Neural progenitor cell (in vitro differentiated cells): ENCODE measurements at regions not wholly inside any gene's neighbourhood (a gene's known extent, or its start where the extent isn't known, plus 50 kb on each side); places are given as distances from the start of the nearest gene placed in this dataset.

Experiments
- DNase-seq: peaks from one replicate; pipeline ENCODE4 v3.0.0-alpha.2; 2016; ENCODE audit warnings: low spot score
- H2AFZ ChIP-seq: fragments of 200-600 bp; sonication (generic); replicated peaks from 2 replicates; pipeline ENCODE4 v1.6.1; 2016; ENCODE audit warnings: antibody characterized with exemption
- H3F3A ChIP-seq: fragments of 200-600 bp; sonication (generic); 2 replicates; pipeline ENCODE4 v1.6.1; 2016; ENCODE audit warnings: antibody characterized with exemption, low read depth
- H3K27ac ChIP-seq: fragments of 200-600 bp; sonication (generic); 2 replicates; pipeline ENCODE4 v1.5.1; 2016; ENCODE audit warnings: mild to moderate bottlenecking
- H3K27me3 ChIP-seq: fragments of 200-600 bp; sonication (generic); 2 replicates; pipeline ENCODE4 v1.6.1; 2016; ENCODE audit warnings: mild to moderate bottlenecking, moderate library complexity
- H3K36me3 ChIP-seq: fragments of 200-600 bp; sonication (generic); 2 replicates; pipeline ENCODE4 v1.5.1; 2016
- H3K4me1 ChIP-seq: fragments of 200-600 bp; sonication (generic); 2 replicates; pipeline ENCODE4 v1.6.1; 2016; ENCODE audit warnings: mixed run types
- H3K4me2 ChIP-seq: fragments of 200-600 bp; sonication (generic); 2 replicates; pipeline ENCODE4 v1.6.1; 2016
- H3K4me3 ChIP-seq: fragments of 200-600 bp; sonication (generic); 2 replicates; pipeline ENCODE4 v1.5.1; 2016
- H3K79me2 ChIP-seq: fragments of 200-600 bp; sonication (generic); 2 replicates; pipeline ENCODE4 v1.6.1; 2016; ENCODE audit warnings: low read depth
- H3K9ac ChIP-seq: fragments of 200-600 bp; sonication (generic); 2 replicates; pipeline ENCODE4 v1.6.1; 2016
- H3K9me3 ChIP-seq: fragments of 200-600 bp; sonication (generic); 2 replicates; pipeline ENCODE4 v1.5.1; 2016; ENCODE audit warnings: low read depth
- H4K20me1 ChIP-seq: fragments of 200-600 bp; sonication (generic); 2 replicates; pipeline ENCODE4 v1.6.1; 2016; ENCODE audit warnings: low read depth
- H3K27ac Mint-ChIP-seq: 3 replicates; pipeline ENCODE4 v1.8.0; 2021; ENCODE audit warnings: mixed read lengths
- H3K27me3 Mint-ChIP-seq: 2 replicates; pipeline ENCODE4 v1.8.0; 2022; ENCODE audit warnings: low read depth, mild to moderate bottlenecking, inconsistent platforms, moderate library complexity, mixed read lengths; ENCODE audit not compliant: insufficient read depth
- H3K36me3 Mint-ChIP-seq: 3 replicates; pipeline ENCODE4 v1.8.0; 2021; ENCODE audit warnings: mixed read lengths
- H3K4me1 Mint-ChIP-seq: 3 replicates; pipeline ENCODE4 v1.8.0; 2021; ENCODE audit warnings: mixed read lengths
- H3K4me3 Mint-ChIP-seq: 3 replicates; pipeline ENCODE4 v1.8.0; 2021; ENCODE audit warnings: mild to moderate bottlenecking, moderate library complexity, mixed read lengths
- H3K9me3 Mint-ChIP-seq: 3 replicates; pipeline ENCODE4 v1.8.0; 2020; ENCODE audit warnings: mixed read lengths
- EZH2 ChIP-seq: fragments of 200-600 bp; sonication (generic); IDR thresholded peaks from 2 replicates; pipeline ENCODE4 v1.6.1; 2017; ENCODE audit warnings: antibody characterized with exemption, mild to moderate bottlenecking, moderate library complexity
- EZH2phosphoT487 ChIP-seq: fragments of 200-600 bp; sonication (generic); IDR thresholded peaks from 2 replicates; pipeline ENCODE4 v1.6.1; 2017; ENCODE audit warnings: antibody characterized with exemption
- TF ChIP-seq, protein P1 (sequence below): fragments of 200-600 bp; sonication (generic); IDR thresholded peaks from 2 replicates; pipeline ENCODE4 v1.5.1; 2017; ENCODE audit warnings: antibody characterized with exemption, mild to moderate bottlenecking

- peak; percentile 9 for DNase-seq
- TF ChIP-seq EZH2phosphoT487 (no peak), EZH2 (no peak)
- TF ChIP-seq, protein P1, sequence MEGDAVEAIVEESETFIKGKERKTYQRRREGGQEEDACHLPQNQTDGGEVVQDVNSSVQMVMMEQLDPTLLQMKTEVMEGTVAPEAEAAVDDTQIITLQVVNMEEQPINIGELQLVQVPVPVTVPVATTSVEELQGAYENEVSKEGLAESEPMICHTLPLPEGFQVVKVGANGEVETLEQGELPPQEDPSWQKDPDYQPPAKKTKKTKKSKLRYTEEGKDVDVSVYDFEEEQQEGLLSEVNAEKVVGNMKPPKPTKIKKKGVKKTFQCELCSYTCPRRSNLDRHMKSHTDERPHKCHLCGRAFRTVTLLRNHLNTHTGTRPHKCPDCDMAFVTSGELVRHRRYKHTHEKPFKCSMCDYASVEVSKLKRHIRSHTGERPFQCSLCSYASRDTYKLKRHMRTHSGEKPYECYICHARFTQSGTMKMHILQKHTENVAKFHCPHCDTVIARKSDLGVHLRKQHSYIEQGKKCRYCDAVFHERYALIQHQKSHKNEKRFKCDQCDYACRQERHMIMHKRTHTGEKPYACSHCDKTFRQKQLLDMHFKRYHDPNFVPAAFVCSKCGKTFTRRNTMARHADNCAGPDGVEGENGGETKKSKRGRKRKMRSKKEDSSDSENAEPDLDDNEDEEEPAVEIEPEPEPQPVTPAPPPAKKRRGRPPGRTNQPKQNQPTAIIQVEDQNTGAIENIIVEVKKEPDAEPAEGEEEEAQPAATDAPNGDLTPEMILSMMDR = no peak
- no peaks in the 10 kb centered on the region for H3K79me2 ChIP-seq
- H4K20me1 ChIP-seq = no peaks in the 10 kb centered on the region
- H3K27me3 ChIP-seq = no peaks in the 10 kb centered on the region
- H3K9me3 ChIP-seq = no peaks in the 10 kb centered on the region
- no peak overlapping the region for H3K27ac ChIP-seq
- H3K4me2 ChIP-seq = peak overlapping the region; percentile 67
- Mint-ChIP-seq H3K4me3 (no peak overlapping the region), H3K9me3 (no peaks in the 10 kb centered on the region), H3K27ac (peak overlapping the region; percentile 52), H3K36me3 (no peaks in the 10 kb centered on the region), H3K4me1 (peaks cover 67% of the 10 kb centered on the region), H3K27me3 (peaks cover 15% of the 10 kb centered on the region)
- no peak overlapping the region for H3K9ac ChIP-seq
- H3K4me3 ChIP-seq = no peak overlapping the region
- peak overlapping the region; percentile 31 for H2AFZ ChIP-seq
- H3K36me3 ChIP-seq = no peaks in the 10 kb centered on the region
- peaks cover 22% of the 10 kb centered on the region for H3K4me1 ChIP-seq
- H3F3A ChIP-seq = peaks cover 13% of the 10 kb centered on the region
These were observed 330.1 kb downstream of the UQCRFS1 start for GRCh38 chr19:28882818-28883217.

DNA sequence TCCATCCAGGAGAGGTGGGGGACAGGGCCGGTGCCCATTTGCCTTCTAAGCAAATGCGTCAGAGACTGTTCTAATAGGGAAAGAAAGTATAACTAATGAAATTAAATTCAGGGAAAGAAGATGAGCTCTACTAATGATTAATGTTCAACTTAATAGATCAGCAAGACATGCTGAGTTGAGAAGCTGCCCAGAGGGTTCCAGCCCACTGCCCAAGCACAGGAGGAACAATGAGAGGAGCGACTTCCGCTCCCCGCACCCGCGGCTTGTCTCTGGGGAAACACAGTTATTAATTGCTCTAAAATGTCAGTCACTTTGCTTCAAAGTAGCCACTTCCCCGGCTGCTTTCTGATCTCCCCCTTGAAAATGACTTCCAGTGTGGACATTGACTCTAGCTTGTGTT is 331.3 kb downstream of the UQCRFS1 start:
- Histone ChIP-seq H3F3A (peaks cover 13% of the 10 kb centered on the region), H3K36me3 (no peaks in the 10 kb centered on the region), H3K4me3 (no peak overlapping the region), H2AFZ (no peak overlapping the region), H3K4me2 (no peak overlapping the region), H3K9me3 (no peaks in the 10 kb centered on the region), H3K27me3 (no peaks in the 10 kb centered on the region), H3K27ac (no peak overlapping the region), H4K20me1 (no peaks in the 10 kb centered on the region), H3K4me1 (peaks cover 18% of the 10 kb centered on the region), H3K9ac (no peak overlapping the region), H3K79me2 (no peaks in the 10 kb centered on the region)
- H3K36me3 Mint-ChIP-seq = no peaks in the 10 kb centered on the region
- H3K9me3 Mint-ChIP-seq = no peaks in the 10 kb centered on the region
- peaks cover 14% of the 10 kb centered on the region for H3K27me3 Mint-ChIP-seq
- peak overlapping the region; percentile 72 for H3K4me3 Mint-ChIP-seq
- TF ChIP-seq EZH2phosphoT487 (no peak), EZH2 (no peak)
- TF ChIP-seq, protein P1 = no peak
- no peak for DNase-seq
- peaks cover 62% of the 10 kb centered on the region for H3K4me1 Mint-ChIP-seq
- H3K27ac Mint-ChIP-seq = peak overlapping the region; percentile 67

- H3F3A ChIP-seq = peaks cover 13% of the 10 kb centered on the region
- no peaks in the 10 kb centered on the region for H3K9me3 Mint-ChIP-seq
- H3K27ac ChIP-seq = no peak overlapping the region
- peaks cover 55% of the 10 kb centered on the region for H3K4me1 Mint-ChIP-seq
- peaks cover 18% of the 10 kb centered on the region for H3K4me1 ChIP-seq
- H3K36me3 ChIP-seq = no peaks in the 10 kb centered on the region
- no peak overlapping the region for H3K4me2 ChIP-seq
- TF ChIP-seq, protein P1 = no peak
- TF ChIP-seq EZH2 = no peak
- no peak for TF ChIP-seq EZH2phosphoT487
- no peaks in the 10 kb centered on the region for H3K27me3 ChIP-seq
- H3K27me3 Mint-ChIP-seq = peaks cover 11% of the 10 kb centered on the region
- H3K36me3 Mint-ChIP-seq = no peaks in the 10 kb centered on the region
- H4K20me1 ChIP-seq = no peaks in the 10 kb centered on the region
- H3K4me3 Mint-ChIP-seq = no peak overlapping the region
- no peaks in the 10 kb centered on the region for H3K79me2 ChIP-seq
- no peak overlapping the region for H3K9ac ChIP-seq
- peak overlapping the region; percentile 54 for H2AFZ ChIP-seq
- H3K27ac Mint-ChIP-seq = peak overlapping the region; percentile 67
- DNase-seq = no peak
- no peaks in the 10 kb centered on the region for H3K9me3 ChIP-seq
- no peak overlapping the region for H3K4me3 ChIP-seq
These were observed 332.1 kb downstream of the UQCRFS1 start for GRCh38 chr19:28880735-28881401.
